ENCODE measurements at regions not wholly inside any gene's neighbourhood (a gene's known extent, or its start where the extent isn't known, plus 50 kb on each side); places are given as distances from the start of the nearest gene placed in this dataset.
A peak's percentile ranks its signal among the peaks of the same experiment; 100 is the strongest.

GRCh38 chr2:57509189-57509588 is 537.4 kb upstream of the VRK2 start:
- in situ Hi-C loops (cut with HindIII; ENCODE audit: extremely low pct_ligation_motif_present, low pct_unique_long_range_greater_than_20kb) (no loop called here), intact Hi-C loops (cut with micrococcal nuclease; ENCODE audit: unreplicated experiment) (no loop called here)
- Histone ChIP-seq H3K4me1 (ENCODE audit: insufficient read depth, low read length) (no peaks in the 10 kb centered on the region), H2AFZ (ENCODE audit: low read length) (no peak overlapping the region), H3K9me3 (ENCODE audit: low read length) (no peaks in the 10 kb centered on the region), H3K27ac (ENCODE audit: extremely low read length, insufficient read depth, low read length) (no peak overlapping the region), H3K4me3 (replicated peaks in 1 of 3; ENCODE audit: insufficient read depth in 1 of 3, low read depth in 2 of 3, low read length in 3 of 3) (no peak overlapping the region), H4K20me1 (ENCODE audit: insufficient read depth, low read length) (no peaks in the 10 kb centered on the region), H3K9ac (ENCODE audit: insufficient read depth, low read depth, low read length) (no peak overlapping the region), H3K27me3 (ENCODE audit: control insufficient read depth in 1 of 2, insufficient read depth in 2 of 2, low read length in 2 of 2) (no peaks in the 10 kb centered on the region), H3K79me2 (ENCODE audit: insufficient read depth, low read length) (no peaks in the 10 kb centered on the region), H3K36me3 (replicated peaks in 1 of 2; ENCODE audit: control insufficient read depth in 1 of 2, insufficient read depth in 2 of 2, low read length in 2 of 2) (no peaks in the 10 kb centered on the region), H3K4me2 (ENCODE audit: low read depth, low read length) (no peak overlapping the region)
- TF ChIP-seq CCDC6 (CRISPR knock-in tag; IDR thresholded peaks at IDR 0.05) (no peak), TMF1 (CRISPR knock-in tag; IDR thresholded peaks at IDR 0.05; ENCODE audit: low read depth) (no peak), ARNTL (CRISPR knock-in tag; IDR thresholded peaks at IDR 0.05) (no peak), KLF9 (CRISPR knock-in tag; IDR thresholded peaks at IDR 0.05; ENCODE audit: low read depth) (no peak), NFE2L2 (IDR thresholded peaks at IDR 0.05; ENCODE audit: low read length) (0 out of 2 replicates have a peak, but pooled peaks have one; percentile 11), ZNF235 (CRISPR knock-in tag; IDR thresholded peaks at IDR 0.05; ENCODE audit: borderline replicate concordance) (no peak), BRD4 (CRISPR knock-in tag; IDR thresholded peaks at IDR 0.05) (no peak), FOXO1 (CRISPR knock-in tag; IDR thresholded peaks at IDR 0.05) (no peak)
- ATAC-seq (no peak), DNase-seq (ENCODE audit: low spot score) (no peak), FAIRE-seq (no peak)
- POLR2A ChIA-PET: no interaction called here
- WGBS (ENCODE audit: low lambda C conversion rate): 6% methylated on average over 2 of the region's 2 CpGs
- CTCF ChIA-PET (ENCODE audit: low intra/inter-chr PET ratio, low total read pairs): no interaction called here
- BruUV-seq (replicated peaks): no TSS peak

- Histone ChIP-seq H2AFZ (ENCODE audit: low read length) (no peak overlapping the region), H3K27ac (ENCODE audit: extremely low read length, insufficient read depth, low read length) (no peak overlapping the region), H3K4me1 (ENCODE audit: insufficient read depth, low read length) (no peaks in the 10 kb centered on the region), H3K36me3 (replicated peaks in 1 of 2; ENCODE audit: control insufficient read depth in 1 of 2, insufficient read depth in 2 of 2, low read length in 2 of 2) (no peaks in the 10 kb centered on the region), H4K20me1 (ENCODE audit: insufficient read depth, low read length) (no peaks in the 10 kb centered on the region), H3K79me2 (ENCODE audit: insufficient read depth, low read length) (no peaks in the 10 kb centered on the region), H3K9me3 (ENCODE audit: low read length) (no peaks in the 10 kb centered on the region), H3K4me2 (ENCODE audit: low read depth, low read length) (no peak overlapping the region), H3K4me3 (replicated peaks in 1 of 3; ENCODE audit: insufficient read depth in 1 of 3, low read depth in 2 of 3, low read length in 3 of 3) (no peak overlapping the region), H3K9ac (ENCODE audit: insufficient read depth, low read depth, low read length) (no peak overlapping the region), H3K27me3 (ENCODE audit: control insufficient read depth in 1 of 2, insufficient read depth in 2 of 2, low read length in 2 of 2) (no peaks in the 10 kb centered on the region)
- TF ChIP-seq ZNF501 (CRISPR knock-in tag; IDR thresholded peaks at IDR 0.05) (no peak), ZNF337 (CRISPR knock-in tag; IDR thresholded peaks at IDR 0.05; ENCODE audit: borderline replicate concordance, low read depth) (no peak), NR1H2 (CRISPR knock-in tag; IDR thresholded peaks at IDR 0.05; ENCODE audit: borderline replicate concordance, low read depth) (no peak), ZBTB2 (CRISPR knock-in tag; IDR thresholded peaks at IDR 0.05; ENCODE audit: low read depth) (no peak), PRDM10 (CRISPR knock-in tag; IDR thresholded peaks at IDR 0.05; ENCODE audit: low read depth) (no peak), HNRNPH1 (optimal IDR thresholded peaks at IDR 0.05; ENCODE audit: low read depth, low read length) (no peak), ZNF230 (CRISPR knock-in tag; IDR thresholded peaks at IDR 0.05) (no peak)
- ATAC-seq (peak; percentile 57; the same call in 1 of the 3 replicates), FAIRE-seq (no peak), DNase-seq (ENCODE audit: low spot score) (no peak)
- ChIA-PET CTCF (ENCODE audit: low intra/inter-chr PET ratio, low total read pairs) (no interaction called here), POLR2A (no interaction called here)
- BruUV-seq (replicated peaks): no TSS peak
- in situ Hi-C loops (cut with HindIII; ENCODE audit: extremely low pct_ligation_motif_present, low pct_unique_long_range_greater_than_20kb) (loop anchor here (5.0 kb wide), 1 partner anchor 1328 kb away; the partner anchor contains the start of gene CCDC85A), intact Hi-C loops (cut with micrococcal nuclease; ENCODE audit: unreplicated experiment) (loop anchor here (10.0 kb wide), 1 partner anchor 1796 kb away; no protein-coding TSS in a partner anchor)
- 9% methylated on average over 4 of the region's 4 CpGs for WGBS (ENCODE audit: low lambda C conversion rate)
Measured at GRCh38 chr2:57510704-57511103, 535.9 kb upstream of the VRK2 start.
